OCI-LY7 (cell line): ENCODE measurements at regions not wholly inside any gene's neighbourhood (a gene's known extent, or its start where the extent isn't known, plus 50 kb on each side); places are given as distances from the start of the nearest gene placed in this dataset.

Experiments
- CTCF ChIP-seq: fragments of 200-600 bp; sonication (generic); conservative IDR thresholded peaks from 2 replicates; pipeline ENCODE4 v1.5.1; 2014; ENCODE audit warnings: mild to moderate bottlenecking, antibody characterized with exemption, low read length, moderate library complexity, mixed read lengths
- EZH2phosphoT487 ChIP-seq: fragments of 200-600 bp; sonication (generic); IDR thresholded peaks from 2 replicates; pipeline ENCODE4 v1.6.1; 2018; ENCODE audit warnings: low read depth, borderline replicate concordance, mild to moderate bottlenecking, mixed run types, antibody characterized with exemption, low read length, moderate library complexity, mixed read lengths

GRCh38 chr2:58364098-58364497, 123.0 kb upstream of the FANCL start:
- TF ChIP-seq CTCF (no peak), EZH2phosphoT487 (no peak)
